GM20000 (cell line): ENCODE measurements at regions not wholly inside any gene's neighbourhood (a gene's known extent, or its start where the extent isn't known, plus 50 kb on each side); places are given as distances from the start of the nearest gene placed in this dataset.

Experiments
- DNase-seq: peaks from one replicate; pipeline ENCODE4 v3.0.0; 2012; ENCODE audit warnings: low spot score
- TF ChIP-seq, protein P1 (sequence below): IDR thresholded peaks from 2 replicates; pipeline ENCODE4 v1.5.1; 2012; ENCODE audit warnings: mild to moderate bottlenecking, control low read depth; ENCODE audit errors: extremely low read depth, missing control alignments

GRCh38 chr18:37630334-37630733 lies 64.7 kb upstream of the CELF4 start:
- DNase-seq: no peak
- TF ChIP-seq, protein P1, sequence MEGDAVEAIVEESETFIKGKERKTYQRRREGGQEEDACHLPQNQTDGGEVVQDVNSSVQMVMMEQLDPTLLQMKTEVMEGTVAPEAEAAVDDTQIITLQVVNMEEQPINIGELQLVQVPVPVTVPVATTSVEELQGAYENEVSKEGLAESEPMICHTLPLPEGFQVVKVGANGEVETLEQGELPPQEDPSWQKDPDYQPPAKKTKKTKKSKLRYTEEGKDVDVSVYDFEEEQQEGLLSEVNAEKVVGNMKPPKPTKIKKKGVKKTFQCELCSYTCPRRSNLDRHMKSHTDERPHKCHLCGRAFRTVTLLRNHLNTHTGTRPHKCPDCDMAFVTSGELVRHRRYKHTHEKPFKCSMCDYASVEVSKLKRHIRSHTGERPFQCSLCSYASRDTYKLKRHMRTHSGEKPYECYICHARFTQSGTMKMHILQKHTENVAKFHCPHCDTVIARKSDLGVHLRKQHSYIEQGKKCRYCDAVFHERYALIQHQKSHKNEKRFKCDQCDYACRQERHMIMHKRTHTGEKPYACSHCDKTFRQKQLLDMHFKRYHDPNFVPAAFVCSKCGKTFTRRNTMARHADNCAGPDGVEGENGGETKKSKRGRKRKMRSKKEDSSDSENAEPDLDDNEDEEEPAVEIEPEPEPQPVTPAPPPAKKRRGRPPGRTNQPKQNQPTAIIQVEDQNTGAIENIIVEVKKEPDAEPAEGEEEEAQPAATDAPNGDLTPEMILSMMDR: no peak

- TF ChIP-seq, protein P1: no peak
These were observed 63.0 kb upstream of the CELF4 start for GRCh38 chr18:37628470-37629220.

DNA sequence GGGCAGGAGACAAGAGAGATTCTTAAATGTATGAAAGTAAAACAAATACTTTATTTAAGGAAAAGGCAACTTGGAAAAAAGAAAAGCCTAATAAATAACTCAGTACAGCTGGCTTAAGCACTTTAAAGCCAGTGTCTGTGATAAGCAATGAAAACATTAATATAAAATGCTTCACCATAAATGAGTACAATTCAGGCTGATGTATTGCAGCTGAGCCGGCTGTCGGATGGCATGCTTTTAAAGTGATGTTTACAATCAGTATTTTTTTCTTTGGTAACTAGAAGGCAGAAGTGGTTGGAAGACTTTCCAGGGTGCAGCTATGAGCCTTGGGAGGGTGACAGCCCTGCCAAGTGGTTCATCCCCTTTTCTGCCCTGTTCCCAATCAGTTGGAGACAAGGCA lies 58.7 kb upstream of the CELF4 start:
- TF ChIP-seq, protein P1: no peak
- no peak for DNase-seq

More at GRCh38 chr18:37628470-37629220, 63.0 kb upstream of the CELF4 start:
- DNase-seq: no peak

DNA sequence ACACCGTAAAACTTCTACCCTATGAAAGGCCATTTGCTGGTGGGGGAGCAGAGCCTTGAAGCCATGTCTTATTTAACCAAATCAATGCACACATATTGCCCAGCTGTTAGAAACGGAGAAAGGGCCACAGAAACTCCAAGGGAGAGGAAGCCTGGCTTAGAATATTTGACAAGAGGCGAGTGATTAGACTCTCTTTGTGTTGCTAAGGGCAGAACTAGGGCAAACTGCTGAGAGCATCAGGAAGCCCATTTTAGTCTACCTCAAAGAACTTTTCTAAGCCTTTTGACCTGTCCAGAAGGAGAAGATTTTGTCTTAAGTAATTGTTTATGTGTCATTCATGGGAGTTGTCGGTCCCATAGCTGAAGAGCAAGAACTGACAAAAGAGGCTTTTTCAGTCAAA lies 54.4 kb upstream of the CELF4 start:
- no peak for DNase-seq
- TF ChIP-seq, protein P1: no peak

DNA sequence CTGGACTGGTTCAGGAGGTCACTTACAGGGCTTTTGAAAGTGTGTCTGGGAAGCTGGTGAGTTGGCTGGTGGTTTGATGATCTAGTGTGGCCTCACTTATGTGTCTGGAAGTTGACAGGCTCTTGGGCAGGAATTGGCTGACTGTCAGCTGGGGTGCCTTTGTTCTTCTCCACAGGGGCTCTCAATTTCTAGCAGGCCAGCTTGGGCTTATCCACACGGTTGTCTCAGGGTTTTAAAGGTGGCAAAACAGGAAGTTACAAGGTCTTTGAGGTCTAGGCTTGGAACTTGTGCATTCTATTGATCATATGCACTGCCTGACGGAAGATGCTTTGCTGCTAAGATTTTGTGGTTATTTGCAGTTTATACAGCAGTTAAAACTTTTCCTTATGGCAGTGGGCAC lies 52.0 kb upstream of the CELF4 start:
- TF ChIP-seq, protein P1: no peak
- DNase-seq: no peak
